Activated T-helper 2 cell treated with anti-CD3 and anti-CD28 coated beads, Interferon-gamma antibody, Interleukin-2, Interleukin-4, amounts not matched to agents 10 μg/mL and 5 μg/mL and 100 μg/mL, durations not matched to agents 14 hours and 24 hours and 36 hours (primary cell): ENCODE measurements at regions not wholly inside any gene's neighbourhood (a gene's known extent, or its start where the extent isn't known, plus 50 kb on each side); places are given as distances from the start of the nearest gene placed in this dataset.
"Not testable (repeated sequence)": the region's sequence is repeated elsewhere in the genome, so short reads cannot be mapped to it uniquely, and the experiment has no call there.

Source experiments
- DNase-seq: peaks from one replicate; pipeline ENCODE4 v3.0.0; 2021; ENCODE audit warnings: low spot score
- H3K27ac Mint-ChIP-seq: one replicate; pipeline ENCODE4 v1.8.0; 2021; ENCODE audit warnings: mixed read lengths
- H3K27me3 Mint-ChIP-seq: one replicate; pipeline ENCODE4 v1.8.0; 2021; ENCODE audit warnings: low read depth, mixed read lengths
- H3K36me3 Mint-ChIP-seq: one replicate; pipeline ENCODE4 v1.8.0; 2021; ENCODE audit warnings: low read depth, mixed read lengths
- H3K4me1 Mint-ChIP-seq: one replicate; pipeline ENCODE4 v1.8.0; 2021; ENCODE audit warnings: low read depth, mixed read lengths
- H3K4me3 Mint-ChIP-seq: one replicate; pipeline ENCODE4 v1.8.0; 2021; ENCODE audit warnings: low read depth, mild to moderate bottlenecking, moderate library complexity, mixed read lengths
- H3K9me3 Mint-ChIP-seq: one replicate; pipeline ENCODE4 v1.8.0; 2021; ENCODE audit warnings: mixed read lengths
- intact Hi-C: fragments of 100-400 bp; cut with micrococcal nuclease; formaldehyde crosslinking; loops from one replicate; pipeline ENCODE4 v1.15.1; 2023

- intact Hi-C loops = loop anchor here (5.0 kb wide), 1 partner anchor 34 kb away; no protein-coding TSS in a partner anchor
- no peak overlapping the region for H3K4me3 Mint-ChIP-seq
- peaks cover 38% of the 10 kb centered on the region for H3K27me3 Mint-ChIP-seq
- H3K4me1 Mint-ChIP-seq = peaks cover 12% of the 10 kb centered on the region
- no peak for DNase-seq
- no peaks in the 10 kb centered on the region for H3K9me3 Mint-ChIP-seq
- peaks cover 3% of the 10 kb centered on the region for H3K36me3 Mint-ChIP-seq
- H3K27ac Mint-ChIP-seq = no peak overlapping the region
Observed at GRCh38 chr5:88657906-88658775, 224.8 kb downstream of the MEF2C start.

GRCh38 chr5:88657136-88657535 lies 225.8 kb downstream of the MEF2C start:
- H3K9me3 Mint-ChIP-seq = no peaks in the 10 kb centered on the region
- peaks cover 12% of the 10 kb centered on the region for H3K4me1 Mint-ChIP-seq
- H3K4me3 Mint-ChIP-seq = no peak overlapping the region
- H3K27me3 Mint-ChIP-seq = peaks cover 33% of the 10 kb centered on the region
- intact Hi-C loops = loop anchor here (5.0 kb wide), 1 partner anchor 35 kb away; no protein-coding TSS in a partner anchor
- H3K36me3 Mint-ChIP-seq = peaks cover 3% of the 10 kb centered on the region
- no peak for DNase-seq
- H3K27ac Mint-ChIP-seq = no peak overlapping the region

GRCh38 chr5:88656221-88656950 lies 226.6 kb downstream of the MEF2C start:
- H3K9me3 Mint-ChIP-seq = no peaks in the 10 kb centered on the region
- H3K27me3 Mint-ChIP-seq = peaks cover 33% of the 10 kb centered on the region
- H3K27ac Mint-ChIP-seq = no peak overlapping the region
- no peak for DNase-seq
- no peak overlapping the region for H3K4me3 Mint-ChIP-seq
- H3K36me3 Mint-ChIP-seq = peaks cover 3% of the 10 kb centered on the region
- peaks cover 10% of the 10 kb centered on the region for H3K4me1 Mint-ChIP-seq
- intact Hi-C loops = loop anchor here (5.0 kb wide), 1 partner anchor 36 kb away; no protein-coding TSS in a partner anchor

- intact Hi-C loops = no loop called here
- H3K4me3 Mint-ChIP-seq = no peak overlapping the region
- H3K27me3 Mint-ChIP-seq = peaks cover 29% of the 10 kb centered on the region
Observed at GRCh38 chr5:88653471-88653870, 229.5 kb downstream of the MEF2C start.

GRCh38 chr5:88647901-88648300 lies 235.1 kb downstream of the MEF2C start:
- H3K36me3 Mint-ChIP-seq = no peaks in the 10 kb centered on the region
- no peaks in the 10 kb centered on the region for H3K9me3 Mint-ChIP-seq
- DNase-seq = no peak
- intact Hi-C loops = no loop called here
- H3K27ac Mint-ChIP-seq = no peak overlapping the region
- H3K4me1 Mint-ChIP-seq = no peaks in the 10 kb centered on the region
- peaks cover 23% of the 10 kb centered on the region for H3K27me3 Mint-ChIP-seq
- no peak overlapping the region for H3K4me3 Mint-ChIP-seq

More at GRCh38 chr5:88653471-88653870, 229.5 kb downstream of the MEF2C start:
- Mint-ChIP-seq H3K9me3 (no peaks in the 10 kb centered on the region), H3K36me3 (no peaks in the 10 kb centered on the region), H3K4me1 (no peaks in the 10 kb centered on the region), H3K27ac (no peak overlapping the region)
- no peak for DNase-seq

GRCh38 chr5:88646866-88647265 lies 236.1 kb downstream of the MEF2C start:
- no peaks in the 10 kb centered on the region for H3K9me3 Mint-ChIP-seq
- no peaks in the 10 kb centered on the region for H3K36me3 Mint-ChIP-seq
- peaks cover 19% of the 10 kb centered on the region for H3K27me3 Mint-ChIP-seq
- H3K27ac Mint-ChIP-seq = no peak overlapping the region
- no peak for DNase-seq
- no peak overlapping the region for H3K4me3 Mint-ChIP-seq
- H3K4me1 Mint-ChIP-seq = no peaks in the 10 kb centered on the region
- intact Hi-C loops = no loop called here

GRCh38 chr5:88644676-88645075 lies 238.3 kb downstream of the MEF2C start:
- H3K27me3 Mint-ChIP-seq = peaks cover 6% of the 10 kb centered on the region
- H3K4me1 Mint-ChIP-seq = no peaks in the 10 kb centered on the region
- no peak overlapping the region for H3K4me3 Mint-ChIP-seq
- H3K27ac Mint-ChIP-seq = no peak overlapping the region
- intact Hi-C loops = no loop called here
- no peak for DNase-seq
- H3K36me3 Mint-ChIP-seq = no peaks in the 10 kb centered on the region
- H3K9me3 Mint-ChIP-seq = no peaks in the 10 kb centered on the region

GRCh38 chr5:88643315-88643714 lies 239.7 kb downstream of the MEF2C start:
- Mint-ChIP-seq H3K9me3 (no peaks in the 10 kb centered on the region), H3K27ac (no peak overlapping the region), H3K36me3 (no peaks in the 10 kb centered on the region), H3K4me1 (no peaks in the 10 kb centered on the region), H3K27me3 (peaks cover 8% of the 10 kb centered on the region), H3K4me3 (no peak overlapping the region)
- no peak for DNase-seq
- intact Hi-C loops = no loop called here

GRCh38 chr5:88634014-88634413 lies 249.0 kb downstream of the MEF2C start:
- peaks cover 2% of the 10 kb centered on the region for H3K27me3 Mint-ChIP-seq
- H3K36me3 Mint-ChIP-seq = no peaks in the 10 kb centered on the region
- H3K9me3 Mint-ChIP-seq = no peaks in the 10 kb centered on the region
- intact Hi-C loops = no loop called here
- H3K27ac Mint-ChIP-seq = no peak overlapping the region
- H3K4me3 Mint-ChIP-seq = no peak overlapping the region
- H3K4me1 Mint-ChIP-seq = no peaks in the 10 kb centered on the region
- DNase-seq = no peak

- H3K27me3 Mint-ChIP-seq, intact Hi-C loops, H3K4me1 Mint-ChIP-seq: not testable (repeated sequence)
Observed at GRCh38 chr5:88622890-88623289, 260.1 kb downstream of the MEF2C start.

GRCh38 chr5:88615767-88616166 lies 267.2 kb downstream of the MEF2C start:
- DNase-seq, H3K9me3 Mint-ChIP-seq, H3K27me3 Mint-ChIP-seq, H3K36me3 Mint-ChIP-seq, H3K27ac Mint-ChIP-seq, H3K4me1 Mint-ChIP-seq, intact Hi-C loops, H3K4me3 Mint-ChIP-seq: not testable (repeated sequence)

More at GRCh38 chr5:88622890-88623289, 260.1 kb downstream of the MEF2C start:
- not testable (repeated sequence) for H3K27ac Mint-ChIP-seq, H3K4me3 Mint-ChIP-seq, H3K36me3 Mint-ChIP-seq, H3K9me3 Mint-ChIP-seq, DNase-seq

- Mint-ChIP-seq H3K27ac (no peak overlapping the region), H3K4me1 (no peaks in the 10 kb centered on the region), H3K36me3 (no peaks in the 10 kb centered on the region), H3K27me3 (no peaks in the 10 kb centered on the region), H3K4me3 (no peak overlapping the region), H3K9me3 (no peaks in the 10 kb centered on the region)
- intact Hi-C loops = no loop called here
- no peak for DNase-seq
Observed at GRCh38 chr5:88613051-88613450, 269.9 kb downstream of the MEF2C start.

GRCh38 chr5:88610586-88610985 lies 272.4 kb downstream of the MEF2C start:
- DNase-seq = no peak
- Mint-ChIP-seq H3K4me3 (no peak overlapping the region), H3K27me3 (no peaks in the 10 kb centered on the region), H3K27ac (no peak overlapping the region), H3K36me3 (no peaks in the 10 kb centered on the region), H3K9me3 (no peaks in the 10 kb centered on the region), H3K4me1 (no peaks in the 10 kb centered on the region)
- intact Hi-C loops = no loop called here
